B cell (primary cell): ENCODE measurements at regions not wholly inside any gene's neighbourhood (a gene's known extent, or its start where the extent isn't known, plus 50 kb on each side); places are given as distances from the start of the nearest gene placed in this dataset.

Source experiments
- ATAC-seq: fragments of 200-7000 bp; cut with Tn5 transposase; one replicate; pipeline ENCODE4 v1.10.0; 2021; ENCODE audit warnings: low read depth, mild to moderate bottlenecking, moderate number of reproducible peaks, moderate library complexity
- CTCF ChIA-PET: fragments of 350-600 bp; sonication (Branson Sonifier 250); formaldehyde crosslinking; loops from one replicate; lab custom pipeline; 2021; ENCODE audit warnings: antibody characterized with exemption, inconsistent platforms; lab: Charles Lee
- POLR2A ChIA-PET: fragments of 350-600 bp; sonication (Branson Sonifier 250); formaldehyde crosslinking; loops from one replicate; lab custom pipeline; 2021; ENCODE audit warnings: antibody characterized with exemption; lab: Charles Lee
- DNase-seq: peaks from one replicate; pipeline ENCODE4 v3.0.0; 2013
- H2AFZ ChIP-seq: 2 replicates; pipeline ENCODE4 v1.6.1; 2012; ENCODE audit warnings: mild to moderate bottlenecking, low read depth, low read length; ENCODE audit not compliant: insufficient read depth, poor library complexity, severe bottlenecking
- H3K27ac ChIP-seq, 2 donors: 1 replicate in 1 of 2; 2 replicates in 1 of 2; pipeline ENCODE4 v1.5.1; 2012 to 2013; ENCODE audit warnings: low read length in 2 of 2, mild to moderate bottlenecking in 2 of 2, moderate library complexity in 1 of 2
- H3K27me3 ChIP-seq, 4 experiments: fragments of 200-600 bp in 1 of 4; sonication (generic) in 1 of 4; replicated peaks in 1 of 4; 1 replicate in 2 of 4; 2 replicates in 2 of 4; pipeline versions ENCODE4 v1.6.1 to v1.7.0; 2013 to 2016; ENCODE audit warnings: low read length in 3 of 4, mild to moderate bottlenecking in 2 of 4, mixed read lengths in 1 of 4, moderate library complexity in 1 of 4; ENCODE audit not compliant: insufficient read depth in 4 of 4, control insufficient read depth in 3 of 4; ENCODE audit errors: control extremely low read depth in 1 of 4
- H3K36me3 ChIP-seq, 2 experiments: replicated peaks in 1 of 2; 1 replicate in 1 of 2; 2 replicates in 1 of 2; pipeline versions ENCODE4 v1.6.1 to v1.7.1; 2013; ENCODE audit warnings: low read length in 1 of 2; ENCODE audit not compliant: insufficient read depth in 2 of 2, control insufficient read depth in 1 of 2; ENCODE audit errors: control extremely low read depth in 1 of 2, extremely low read depth in 1 of 2
- H3K4me1 ChIP-seq, 2 donors: fragments of 200-600 bp in 1 of 2; sonication (generic) in 1 of 2; 1 replicate in 1 of 2; 2 replicates in 1 of 2; pipeline versions ENCODE4 v1.5.1 to v1.6.1; 2013 to 2017; ENCODE audit warnings: low read length in 2 of 2; ENCODE audit not compliant: control insufficient read depth in 2 of 2, insufficient read depth in 2 of 2
- H3K4me2 ChIP-seq: replicated peaks from 2 replicates; pipeline ENCODE3; 2012; ENCODE audit warnings: mild to moderate bottlenecking, low read depth, low read length; ENCODE audit not compliant: poor library complexity, severe bottlenecking
- H3K4me3 ChIP-seq, 5 experiments: fragments of 200-600 bp in 1 of 5; sonication (generic) in 1 of 5; 1 replicate in 3 of 5; 2 replicates in 2 of 5; pipeline versions ENCODE4 v1.5.1 to v1.7.0; 2011 to 2016; ENCODE audit warnings: low read length in 4 of 5, mild to moderate bottlenecking in 4 of 5, low read depth in 2 of 5, control low read depth in 1 of 5, moderate library complexity in 1 of 5; ENCODE audit not compliant: insufficient read depth in 1 of 5; ENCODE audit errors: control extremely low read depth in 1 of 5, extremely low read depth in 1 of 5
- H3K79me2 ChIP-seq: fragments of 200-600 bp; sonication (generic); one replicate; pipeline ENCODE4 v1.6.0; 2016; ENCODE audit warnings: low read length; ENCODE audit not compliant: control insufficient read depth, insufficient read depth
- H3K9ac ChIP-seq: fragments of 200-600 bp; sonication (generic); 2 replicates; pipeline ENCODE4 v1.6.1; 2017; ENCODE audit warnings: mild to moderate bottlenecking, low read length, moderate library complexity
- H3K9me3 ChIP-seq, 3 donors: one replicate each; pipeline versions ENCODE4 v1.6.1 to v1.7.1; 2013; ENCODE audit warnings: low read length in 2 of 3; ENCODE audit not compliant: control insufficient read depth in 2 of 3, insufficient read depth in 1 of 3; ENCODE audit errors: control extremely low read depth in 1 of 3
- H4K20me1 ChIP-seq: 2 replicates; pipeline ENCODE4 v1.6.0; 2012; ENCODE audit warnings: mild to moderate bottlenecking, low read length; ENCODE audit not compliant: insufficient read depth, control insufficient read depth, poor library complexity, severe bottlenecking
- H3K27ac Mint-ChIP-seq: one replicate; pipeline ENCODE4 v1.8.0; 2021; ENCODE audit warnings: mixed read lengths
- H3K27me3 Mint-ChIP-seq: one replicate; pipeline ENCODE4 v1.8.0; 2021; ENCODE audit warnings: mixed read lengths
- H3K4me1 Mint-ChIP-seq: one replicate; pipeline ENCODE4 v1.8.0; 2021; ENCODE audit warnings: mixed read lengths
- H3K4me3 Mint-ChIP-seq: one replicate; pipeline ENCODE4 v1.8.0; 2021; ENCODE audit warnings: mixed read lengths
- H3K9me3 Mint-ChIP-seq: one replicate; pipeline ENCODE4 v1.8.0; 2022; ENCODE audit warnings: mixed read lengths; ENCODE audit not compliant: insufficient read depth
- CTCF ChIP-seq: fragments of 200-600 bp; IDR thresholded peaks from one replicate; pipeline ENCODE4 v1.8.0; 2022; ENCODE audit warnings: antibody characterized with exemption, mild to moderate bottlenecking
- EZH2 ChIP-seq: IDR thresholded peaks from 2 replicates; pipeline ENCODE4 v1.6.1; 2012; ENCODE audit warnings: borderline replicate concordance, low read depth, mild to moderate bottlenecking, moderate library complexity, low read length; ENCODE audit not compliant: insufficient read depth, poor library complexity, severe bottlenecking
- WGBS: methylation state at CpG from one replicate; pipeline ENCODE4 v1.1.5; 2013; ENCODE audit warnings: missing lambda C conversion rate; ENCODE audit not compliant: insufficient coverage; 5-methylcytosine and 5-hydroxymethylcytosine counted together
- intact Hi-C: fragments of 100-400 bp; cut with micrococcal nuclease; formaldehyde crosslinking; loops from one replicate; pipeline ENCODE4 v1.10.0; 2022

DNA sequence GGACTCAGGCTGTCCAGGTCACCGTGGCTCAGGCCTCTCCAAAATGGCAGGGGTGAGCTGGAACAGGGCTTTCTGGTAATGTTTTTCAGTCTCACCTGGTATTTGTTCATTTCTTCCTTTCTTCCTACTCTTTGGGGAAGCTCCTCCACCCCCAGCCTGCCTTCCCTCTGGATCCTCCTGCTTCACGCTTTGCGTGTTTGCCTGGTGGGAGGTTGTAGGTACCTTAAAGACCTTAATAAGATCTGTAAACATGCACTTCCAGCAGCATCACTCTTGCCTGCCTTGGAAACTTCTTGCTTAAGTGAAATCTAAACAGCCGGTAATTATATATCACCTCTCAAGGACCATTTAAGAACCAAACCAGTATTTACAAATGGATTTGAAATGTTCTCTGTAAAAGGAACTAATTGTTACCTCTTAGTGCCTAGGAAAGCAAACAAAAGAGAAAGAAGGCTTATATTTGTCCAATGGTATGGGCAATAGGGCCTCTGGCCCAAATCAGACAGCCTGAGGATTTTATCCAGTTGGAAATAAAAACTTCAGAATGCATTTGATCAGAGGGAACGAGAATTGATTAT lies 339.9 kb downstream of the CCSER2 start:
- no peaks in the 10 kb centered on the region for H3K27me3 ChIP-seq
- H3K27ac Mint-ChIP-seq, result no peak overlapping the region
- peaks cover 4% of the 10 kb centered on the region for H3K27me3 Mint-ChIP-seq
- H3K4me3 Mint-ChIP-seq, result no peak overlapping the region
- no peak overlapping the region for H3K4me3 ChIP-seq
- WGBS, result 67% methylated on average over 1 of the region's 5 CpGs
- H2AFZ ChIP-seq, result no peak overlapping the region
- no peak overlapping the region for H3K9ac ChIP-seq
- ATAC-seq (no peak), DNase-seq (no peak)
- POLR2A ChIA-PET, result no interaction called here
- H3K36me3 ChIP-seq, result no peaks in the 10 kb centered on the region
- H4K20me1 ChIP-seq, result no peaks in the 10 kb centered on the region
- no peaks in the 10 kb centered on the region for H3K4me1 ChIP-seq
- CTCF ChIA-PET, result no interaction called here
- TF ChIP-seq CTCF, result no peak
- no peak for TF ChIP-seq EZH2
- no peak overlapping the region for H3K4me2 ChIP-seq
- no peaks in the 10 kb centered on the region for H3K9me3 Mint-ChIP-seq
- H3K9me3 ChIP-seq, result peaks cover 0 to 3% (median 0%) of the 10 kb centered on the region in 3 donors
- no peaks in the 10 kb centered on the region for H3K4me1 Mint-ChIP-seq
- no peaks in the 10 kb centered on the region for H3K79me2 ChIP-seq
- intact Hi-C loops, result no loop called here
- no peak overlapping the region for H3K27ac ChIP-seq

GRCh38 chr10:84675060-84675459 lies 346.7 kb downstream of the CCSER2 start:
- WGBS, result 78% methylated on average over 1 of the region's 2 CpGs
- H3K27me3 Mint-ChIP-seq, result peaks cover 5% of the 10 kb centered on the region
- ATAC-seq, result no peak

More at GRCh38 chr10:84675060-84675459, 346.7 kb downstream of the CCSER2 start:
- Histone ChIP-seq H3K36me3 (no peaks in the 10 kb centered on the region), H2AFZ (no peak overlapping the region), H3K9ac (no peak overlapping the region), H3K4me2 (no peak overlapping the region), H3K27ac (no peak overlapping the region), H3K4me3 (no peak overlapping the region), H3K9me3 (peaks cover 0 to 2% (median 0%) of the 10 kb centered on the region in 3 donors), H3K79me2 (no peaks in the 10 kb centered on the region), H3K27me3 (no peaks in the 10 kb centered on the region), H3K4me1 (no peaks in the 10 kb centered on the region), H4K20me1 (no peaks in the 10 kb centered on the region)
- intact Hi-C loops, result no loop called here
- Mint-ChIP-seq H3K4me1 (no peaks in the 10 kb centered on the region), H3K4me3 (no peak overlapping the region), H3K9me3 (no peaks in the 10 kb centered on the region), H3K27ac (no peak overlapping the region)
- ChIA-PET POLR2A (no interaction called here), CTCF (no interaction called here)
- TF ChIP-seq EZH2, result no peak
- no peak for DNase-seq
